GM12878 (cell line): ENCODE measurements at regions not wholly inside any gene's neighbourhood (a gene's known extent, or its start where the extent isn't known, plus 50 kb on each side); places are given as distances from the start of the nearest gene placed in this dataset.

Experiments used
- ATAC-seq: fragments of 200-7000 bp; cut with Tn5 transposase; 3 replicates; pipeline ENCODE4 v1.9.1; 2020; ENCODE audit warnings: mild to moderate bottlenecking, moderate library complexity
- BruUV-seq: library from RNA; stranded (reverse); fragments of 400-500 nt; replicated peaks from 2 replicates; lab custom pipeline; 2021; lab: Mats Ljungman, UMichigan
- CTCF ChIA-PET: fragments of 300-600 bp; sonication (Branson Sonifier 250); formaldehyde crosslinking; extraction: SDS; loops from one replicate; lab custom pipeline; 2021; ENCODE audit warnings: inconsistent platforms; lab: Yijun Ruan, JAX
- POLR2A ChIA-PET: fragments of 350-600 bp; formaldehyde crosslinking; extraction: SDS; loops from one replicate; lab custom pipeline; 2021; ENCODE audit warnings: inconsistent platforms; lab: Charles Lee
- RAD21 ChIA-PET: fragments of 300-600 bp; sonication (Branson Sonifier 250); formaldehyde crosslinking; loops from one replicate; lab custom pipeline; 2023; ENCODE audit warnings: antibody characterized with exemption; ENCODE audit not compliant: unreplicated experiment; lab: Charles Lee
- SMC1A ChIA-PET: fragments of 300-600 bp; sonication (Branson Sonifier 250); formaldehyde crosslinking; loops from one replicate; lab custom pipeline; 2023; ENCODE audit not compliant: unreplicated experiment, uncharacterized antibody; lab: Charles Lee
- DNase-seq: peaks from one replicate; pipeline ENCODE4 v3.0.0-alpha.2; 2011; ENCODE audit warnings: low read depth, low spot score
- FAIRE-seq: peaks from 3 replicates; lab custom pipeline; 2011; peaks lifted over from hg19 to GRCh38; lab: Jason Lieb, UNC
- H2AFZ ChIP-seq: 2 replicates; pipeline ENCODE4 v1.6.0; 2011; ENCODE audit warnings: low read depth, low read length, control low read depth; ENCODE audit not compliant: control insufficient read depth
- H3K27ac ChIP-seq: 2 replicates; pipeline ENCODE4 v1.5.1; 2011; ENCODE audit warnings: control low read depth; ENCODE audit not compliant: control insufficient read depth, insufficient read depth
- H3K27me3 ChIP-seq, 2 experiments: replicated peaks in 1 of 2; 2 replicates each; pipeline versions ENCODE4 v1.6.0 to v1.6.1; 2011; ENCODE audit warnings: low read length in 1 of 2; ENCODE audit not compliant: control insufficient read depth in 2 of 2, insufficient read depth in 2 of 2
- H3K36me3 ChIP-seq, 2 experiments: 2 replicates each; pipeline ENCODE4 v1.5.1; 2011; ENCODE audit warnings: low read length in 1 of 2; ENCODE audit not compliant: control insufficient read depth in 2 of 2, insufficient read depth in 2 of 2
- H3K4me1 ChIP-seq: 2 replicates; pipeline ENCODE4 v1.6.1; 2011; ENCODE audit warnings: mild to moderate bottlenecking, low read length, moderate library complexity, mixed read lengths; ENCODE audit not compliant: control insufficient read depth, insufficient read depth
- H3K4me2 ChIP-seq: 2 replicates; pipeline ENCODE4 v1.6.0; 2011; ENCODE audit warnings: control low read depth; ENCODE audit not compliant: control insufficient read depth, insufficient read depth
- H3K4me3 ChIP-seq: fragments of 200-600 bp; sonication (generic); 2 replicates; pipeline ENCODE4 v1.5.1; 2016
- H3K79me2 ChIP-seq: 2 replicates; pipeline ENCODE4 v1.6.0; 2011; ENCODE audit warnings: low read length; ENCODE audit not compliant: control insufficient read depth, insufficient read depth
- H3K9ac ChIP-seq: 2 replicates; pipeline ENCODE4 v1.8.0; 2011; ENCODE audit warnings: low read length, control low read depth, mixed read lengths; ENCODE audit not compliant: control insufficient read depth, insufficient read depth
- H3K9me3 ChIP-seq: replicated peaks from 3 replicates; pipeline ENCODE4 v1.5.1; 2011; ENCODE audit warnings: mild to moderate bottlenecking, low read length; ENCODE audit not compliant: control insufficient read depth, insufficient read depth
- H4K20me1 ChIP-seq: 2 replicates; pipeline ENCODE4 v1.6.0; 2011; ENCODE audit not compliant: control insufficient read depth, insufficient read depth
- ATF2 ChIP-seq: IDR thresholded peaks from 2 replicates; pipeline ENCODE4 v1.6.1; 2012; ENCODE audit warnings: low read length, inconsistent platforms
- CEBPB ChIP-seq, 2 experiments: fragments of 150-350 bp in 1 of 2; IDR thresholded peaks; 2 replicates each; pipeline ENCODE4 v1.6.1; 2012 to 2014; ENCODE audit warnings: low read depth in 2 of 2, low read length in 2 of 2, borderline replicate concordance in 1 of 2, inconsistent platforms in 1 of 2
- EED ChIP-seq: sonication (generic); IDR thresholded peaks from 2 replicates; pipeline ENCODE4 v1.6.1; 2016; ENCODE audit warnings: antibody characterized with exemption, low read depth
- MAX ChIP-seq: IDR thresholded peaks from 2 replicates; pipeline ENCODE4 v1.6.1; 2012; ENCODE audit warnings: low read depth, low read length, improper control_type of control experiment
- MEF2B ChIP-seq: fragments of 450-650 bp; IDR thresholded peaks from 2 replicates; pipeline ENCODE4 v1.6.1; 2018; ENCODE audit warnings: mild to moderate bottlenecking, moderate library complexity; ENCODE audit not compliant: partially characterized antibody, poor library complexity, severe bottlenecking
- NBN ChIP-seq: fragments of 450-650 bp; IDR thresholded peaks from 2 replicates; pipeline ENCODE4 v1.6.1; 2016
- NKRF ChIP-seq: fragments of 450-650 bp; conservative IDR thresholded peaks from 2 replicates; pipeline ENCODE4 v1.6.1; 2017; ENCODE audit warnings: mild to moderate bottlenecking, moderate library complexity
- RBBP5 ChIP-seq: fragments of 200-600 bp; sonication (generic); conservative IDR thresholded peaks from 2 replicates; pipeline ENCODE4 v1.6.1; 2016
- RCOR1 ChIP-seq: conservative IDR thresholded peaks from 2 replicates; pipeline ENCODE4 v1.6.1; 2012; ENCODE audit warnings: low read depth, low read length, improper control_type of control experiment
- RUNX3 ChIP-seq: IDR thresholded peaks from 2 replicates; pipeline ENCODE4 v1.6.1; 2012; ENCODE audit warnings: low read length, inconsistent platforms
- SIN3A ChIP-seq: IDR thresholded peaks from 2 replicates; pipeline ENCODE4 v1.6.1; 2012; ENCODE audit warnings: low read depth, low read length, improper control_type of control experiment
- SKIL ChIP-seq: fragments of 450-650 bp; IDR thresholded peaks from 2 replicates; pipeline ENCODE4 v1.6.1; 2017; ENCODE audit warnings: mild to moderate bottlenecking, low read depth, inconsistent platforms; ENCODE audit not compliant: poor library complexity, severe bottlenecking
- SMC3 ChIP-seq: IDR thresholded peaks from 2 replicates; pipeline ENCODE4 v1.6.1; 2011; ENCODE audit warnings: low read length, improper control_type of control experiment, borderline replicate concordance
- ZBTB40 ChIP-seq: fragments of 450-650 bp; IDR thresholded peaks from 2 replicates; pipeline ENCODE4 v1.6.1; 2016; ENCODE audit warnings: mild to moderate bottlenecking, moderate library complexity, borderline replicate concordance
- WGBS: methylation state at CpG from one replicate; pipeline ENCODE4 v1.1.6; 2016; ENCODE audit warnings: low lambda C conversion rate; ENCODE audit not compliant: insufficient replicate concordance, insufficient coverage; ENCODE audit errors: missing lambda C conversion rate; 5-methylcytosine and 5-hydroxymethylcytosine counted together
- in situ Hi-C: fragments of 300-500 bp; cut with MboI; formaldehyde crosslinking; loops from 9 replicates; pipeline ENCODE4 v1.14.3; 2018; ENCODE audit warnings: mixed read lengths
- intact Hi-C: fragments of 100-400 bp; cut with micrococcal nuclease; formaldehyde crosslinking; loops from one replicate; pipeline ENCODE4 v1.14.2; 2022; ENCODE audit not compliant: unreplicated experiment

GRCh38 chr5:66469684-66470083, 126.5 kb upstream of the MAST4 start (continued):
- TF ChIP-seq NBN, result no peak
- TF ChIP-seq ATF2, result no peak

GRCh38 chr5:66472010-66472409, 124.2 kb upstream of the MAST4 start:
- FAIRE-seq, result no peak
- H2AFZ ChIP-seq, result no peak overlapping the region
- BruUV-seq, result no TSS peak
- H3K27ac ChIP-seq, result no peak overlapping the region
- no peak overlapping the region for H3K9ac ChIP-seq
- ChIA-PET POLR2A (no interaction called here), SMC1A (no interaction called here), CTCF (no interaction called here), RAD21 (no interaction called here)
- in situ Hi-C loops, result no loop called here
- no peak for ATAC-seq
- no peaks in the 10 kb centered on the region for H3K27me3 ChIP-seq
- no peaks in the 10 kb centered on the region for H3K79me2 ChIP-seq
- H3K4me2 ChIP-seq, result no peak overlapping the region
- DNase-seq, result no peak
- H3K9me3 ChIP-seq, result no peaks in the 10 kb centered on the region; the same call in 2 of the 3 replicates
- no peaks in the 10 kb centered on the region for H3K4me1 ChIP-seq
- intact Hi-C loops, result no loop called here
- 14% methylated on average over 1 of the region's 1 CpG for WGBS
- H4K20me1 ChIP-seq, result no peaks in the 10 kb centered on the region
- no peaks in the 10 kb centered on the region for H3K36me3 ChIP-seq
- H3K4me3 ChIP-seq, result no peak overlapping the region
- TF ChIP-seq SIN3A (no peak), NKRF (no peak), MEF2B (no peak), RCOR1 (no peak), ZBTB40 (no peak), SMC3 (no peak), MAX (no peak), CEBPB (IDR thresholded peaks at IDR 0.05; ENCODE audit: borderline replicate concordance in 1 of 2, low read depth in 2 of 2, low read length in 2 of 2) (no peak), RUNX3 (no peak), SKIL (no peak), RBBP5 (no peak), EED (no peak)
